ENCODE measurements at regions not wholly inside any gene's neighbourhood (a gene's known extent, or its start where the extent isn't known, plus 50 kb on each side); places are given as distances from the start of the nearest gene placed in this dataset.

GRCh38 chr6:163630991-163631390 is 216.5 kb downstream of the QKI start:
- TF ChIP-seq EZH2 (IDR thresholded peaks at IDR 0.05) (no peak), RAD21 (IDR thresholded peaks at IDR 0.05; ENCODE audit: low read depth) (no peak), REST (IDR thresholded peaks at IDR 0.05; ENCODE audit: low read depth) (no peak), CTCF (IDR thresholded peaks at IDR 0.05 in 2 of 3, conservative IDR thresholded peaks at IDR 0.05 in 1 of 3; ENCODE audit: borderline replicate concordance in 1 of 3, insufficient read depth in 1 of 3, low read depth in 2 of 3, low read length in 2 of 3) (no peak)
